Loucy (cell line): ENCODE measurements at regions not wholly inside any gene's neighbourhood (a gene's known extent, or its start where the extent isn't known, plus 50 kb on each side); places are given as distances from the start of the nearest gene placed in this dataset.

Experiments
- CTCF ChIP-seq: fragments of 200-600 bp; sonication (generic); conservative IDR thresholded peaks from 2 replicates; pipeline ENCODE4 v1.5.1; 2014; ENCODE audit warnings: mild to moderate bottlenecking, antibody characterized with exemption, low read length
- EZH2phosphoT487 ChIP-seq: fragments of 200-600 bp; IDR thresholded peaks from 2 replicates; pipeline ENCODE4 v1.6.1; 2018; ENCODE audit warnings: antibody characterized with exemption, mild to moderate bottlenecking, moderate library complexity, borderline replicate concordance

- no peak for TF ChIP-seq CTCF
- TF ChIP-seq EZH2phosphoT487, result no peak
Measured at GRCh38 chr20:6530254-6530653, 237.2 kb upstream of the BMP2 start.
